Adrenal gland (tissue), 5 donors: ENCODE measurements at regions not wholly inside any gene's neighbourhood (a gene's known extent, or its start where the extent isn't known, plus 50 kb on each side); places are given as distances from the start of the nearest gene placed in this dataset.

Experiments
- POLR2A ChIP-seq, 2 donors: fragments of 450-650 bp; IDR thresholded peaks; one replicate each; pipeline ENCODE4 v1.6.1; 2017; ENCODE audit warnings: antibody characterized with exemption in 2 of 2, mild to moderate bottlenecking in 2 of 2, moderate library complexity in 1 of 2
- TF ChIP-seq, protein P1 (sequence below), 6 experiments: fragments of 450-650 bp in 4 of 6; fragments of 200-600 bp in 2 of 6; sonication (generic) in 1 of 6; IDR thresholded peaks; 1 replicate in 5 of 6; 2 replicates in 1 of 6; pipeline versions ENCODE4 v1.5.1 to v1.8.0; 2016 to 2021; ENCODE audit warnings: antibody characterized with exemption in 6 of 6, mild to moderate bottlenecking in 2 of 6, moderate library complexity in 1 of 6
- donor health status: DM: no; HTN: no; CAD: no.

GRCh38 chr4:163621821-163622220 is 127.3 kb downstream of the TMA16 start:
- TF ChIP-seq, protein P1, sequence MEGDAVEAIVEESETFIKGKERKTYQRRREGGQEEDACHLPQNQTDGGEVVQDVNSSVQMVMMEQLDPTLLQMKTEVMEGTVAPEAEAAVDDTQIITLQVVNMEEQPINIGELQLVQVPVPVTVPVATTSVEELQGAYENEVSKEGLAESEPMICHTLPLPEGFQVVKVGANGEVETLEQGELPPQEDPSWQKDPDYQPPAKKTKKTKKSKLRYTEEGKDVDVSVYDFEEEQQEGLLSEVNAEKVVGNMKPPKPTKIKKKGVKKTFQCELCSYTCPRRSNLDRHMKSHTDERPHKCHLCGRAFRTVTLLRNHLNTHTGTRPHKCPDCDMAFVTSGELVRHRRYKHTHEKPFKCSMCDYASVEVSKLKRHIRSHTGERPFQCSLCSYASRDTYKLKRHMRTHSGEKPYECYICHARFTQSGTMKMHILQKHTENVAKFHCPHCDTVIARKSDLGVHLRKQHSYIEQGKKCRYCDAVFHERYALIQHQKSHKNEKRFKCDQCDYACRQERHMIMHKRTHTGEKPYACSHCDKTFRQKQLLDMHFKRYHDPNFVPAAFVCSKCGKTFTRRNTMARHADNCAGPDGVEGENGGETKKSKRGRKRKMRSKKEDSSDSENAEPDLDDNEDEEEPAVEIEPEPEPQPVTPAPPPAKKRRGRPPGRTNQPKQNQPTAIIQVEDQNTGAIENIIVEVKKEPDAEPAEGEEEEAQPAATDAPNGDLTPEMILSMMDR (IDR thresholded peaks at IDR 0.05) = no peak
- TF ChIP-seq POLR2A (IDR thresholded peaks at IDR 0.05) = no peak
